ENCODE measurements at regions not wholly inside any gene's neighbourhood (a gene's known extent, or its start where the extent isn't known, plus 50 kb on each side); places are given as distances from the start of the nearest gene placed in this dataset.

- Histone ChIP-seq H3K9me3 (ENCODE audit: control insufficient read depth, low read length) (peaks cover 8% of the 10 kb centered on the region), H3K9ac (ENCODE audit: extremely low read depth, low read length, poor library complexity, severe bottlenecking) (no peak overlapping the region), H3K27ac (ENCODE audit: low read depth, low read length) (no peak overlapping the region), H3K27me3 (ENCODE audit: control insufficient read depth, insufficient read depth, low read length, poor library complexity, severe bottlenecking) (no peaks in the 10 kb centered on the region), H3K4me1 (ENCODE audit: control insufficient read depth, insufficient read depth, low read length) (peaks cover 4% of the 10 kb centered on the region), H3K4me3 (ENCODE audit: low read length) (no peak overlapping the region), H3K36me3 (ENCODE audit: control insufficient read depth, insufficient read depth, low read length) (no peaks in the 10 kb centered on the region)
- no peak for DNase-seq
- WGBS, 2 experiments (ENCODE audit: insufficient coverage in 1 of 2, insufficient read length in 1 of 2) = 91 to 98% methylated on average over 5 to 7 of the region's 7 CpGs
- no peaks in the 10 kb centered on the region for H3K36me3 Mint-ChIP-seq (ENCODE audit: low read depth)
- H3K4me3 Mint-ChIP-seq = no peak overlapping the region
- H3K9me3 Mint-ChIP-seq = peaks cover 9% of the 10 kb centered on the region
- H3K27me3 Mint-ChIP-seq (ENCODE audit: insufficient read depth) = peaks cover 2% of the 10 kb centered on the region
- TF ChIP-seq CTCF (conservative IDR thresholded peaks at IDR 0.05) = peak; percentile 24
- H3K27ac Mint-ChIP-seq = no peak overlapping the region
- peaks cover 14% of the 10 kb centered on the region for H3K4me1 Mint-ChIP-seq
Observed at GRCh38 chr3:72157748-72158638, 373.0 kb upstream of the PROK2 start.

- TF ChIP-seq CTCF (conservative IDR thresholded peaks at IDR 0.05) = no peak
- Mint-ChIP-seq H3K27ac (no peak overlapping the region), H3K4me3 (no peak overlapping the region), H3K27me3 (ENCODE audit: insufficient read depth) (peaks cover 2% of the 10 kb centered on the region), H3K36me3 (ENCODE audit: low read depth) (no peaks in the 10 kb centered on the region), H3K9me3 (peaks cover 9% of the 10 kb centered on the region), H3K4me1 (peaks cover 6% of the 10 kb centered on the region)
- Histone ChIP-seq H3K27me3 (ENCODE audit: control insufficient read depth, insufficient read depth, low read length, poor library complexity, severe bottlenecking) (no peaks in the 10 kb centered on the region), H3K9ac (ENCODE audit: extremely low read depth, low read length, poor library complexity, severe bottlenecking) (no peak overlapping the region), H3K36me3 (ENCODE audit: control insufficient read depth, insufficient read depth, low read length) (no peaks in the 10 kb centered on the region), H3K4me3 (ENCODE audit: low read length) (no peak overlapping the region), H3K4me1 (ENCODE audit: control insufficient read depth, insufficient read depth, low read length) (no peaks in the 10 kb centered on the region), H3K27ac (ENCODE audit: low read depth, low read length) (no peak overlapping the region), H3K9me3 (ENCODE audit: control insufficient read depth, low read length) (peaks cover 8% of the 10 kb centered on the region)
- WGBS, 2 experiments (ENCODE audit: insufficient coverage in 1 of 2, insufficient read length in 1 of 2) = 85 to 90% methylated on average over 10 to 12 of the region's 12 CpGs
- DNase-seq = no peak
Observed at GRCh38 chr3:72155391-72156064, 370.6 kb upstream of the PROK2 start.

GRCh38 chr3:72154391-72155335, 369.7 kb upstream of the PROK2 start:
- DNase-seq = no peak
- no peak overlapping the region for H3K4me3 Mint-ChIP-seq
- TF ChIP-seq CTCF (conservative IDR thresholded peaks at IDR 0.05) = no peak
- no peak overlapping the region for H3K27ac Mint-ChIP-seq
- no peaks in the 10 kb centered on the region for H3K27me3 ChIP-seq (ENCODE audit: control insufficient read depth, insufficient read depth, low read length, poor library complexity, severe bottlenecking)
- H3K27ac ChIP-seq (ENCODE audit: low read depth, low read length) = no peak overlapping the region
- 92 to 95% methylated on average over 2 to 4 of the region's 4 CpGs for WGBS, 2 experiments (ENCODE audit: insufficient coverage in 1 of 2, insufficient read length in 1 of 2)
- no peak overlapping the region for H3K9ac ChIP-seq (ENCODE audit: extremely low read depth, low read length, poor library complexity, severe bottlenecking)
- H3K4me3 ChIP-seq (ENCODE audit: low read length) = no peak overlapping the region
- H3K27me3 Mint-ChIP-seq (ENCODE audit: insufficient read depth) = peaks cover 2% of the 10 kb centered on the region
- peaks cover 8% of the 10 kb centered on the region for H3K9me3 ChIP-seq (ENCODE audit: control insufficient read depth, low read length)
- H3K36me3 Mint-ChIP-seq (ENCODE audit: low read depth) = no peaks in the 10 kb centered on the region
- H3K9me3 Mint-ChIP-seq = peaks cover 9% of the 10 kb centered on the region
- peaks cover 2% of the 10 kb centered on the region for H3K4me1 Mint-ChIP-seq
- no peaks in the 10 kb centered on the region for H3K4me1 ChIP-seq (ENCODE audit: control insufficient read depth, insufficient read depth, low read length)
- H3K36me3 ChIP-seq (ENCODE audit: control insufficient read depth, insufficient read depth, low read length) = no peaks in the 10 kb centered on the region
